ENCODE measurements at regions not wholly inside any gene's neighbourhood (a gene's known extent, or its start where the extent isn't known, plus 50 kb on each side); places are given as distances from the start of the nearest gene placed in this dataset.
"Not testable (repeated sequence)": the region's sequence is repeated elsewhere in the genome, so short reads cannot be mapped to it uniquely, and the experiment has no call there.

GRCh38 chr17:20866444-20867209 lies 176.2 kb downstream of the USP22 start:
- WGBS: 90% methylated on average over 15 of the region's 17 CpGs
- H3K36me3 ChIP-seq (ENCODE audit: control insufficient read depth in 1 of 2, insufficient read depth in 2 of 2, low read depth in 1 of 2, low read length in 2 of 2); H3K27ac ChIP-seq (ENCODE audit: low read length, poor library complexity, severe bottlenecking); H3K79me1 ChIP-seq (replicated peaks; ENCODE audit: low read length, poor library complexity, severe bottlenecking); H3K9me3 ChIP-seq (ENCODE audit: control insufficient read depth, low read length); H2BK12ac ChIP-seq (ENCODE audit: low read length in 2 of 2); H3K23ac ChIP-seq (ENCODE audit: low read length in 2 of 2); H3K4ac ChIP-seq (ENCODE audit: low read depth in 1 of 2, low read length in 2 of 2); H2BK5ac ChIP-seq (ENCODE audit: low read depth, low read length, poor library complexity, severe bottlenecking); H3K14ac ChIP-seq (ENCODE audit: low read length in 2 of 2); H2AFZ ChIP-seq (ENCODE audit: low read depth, low read length); H3K27me3 ChIP-seq (ENCODE audit: control insufficient read depth in 1 of 2, insufficient read depth in 1 of 2, low read length in 2 of 2); H3K4me3 ChIP-seq (ENCODE audit: insufficient read depth in 1 of 2, low read depth in 1 of 2, low read length in 2 of 2); H2AK5ac ChIP-seq (ENCODE audit: low read length, severe bottlenecking); H2BK15ac ChIP-seq (ENCODE audit: low read depth, poor library complexity, severe bottlenecking); H4K91ac ChIP-seq (ENCODE audit: low read length); H4K8ac ChIP-seq (ENCODE audit: low read length); H3K18ac ChIP-seq (ENCODE audit: low read depth in 1 of 2, low read length in 2 of 2); H3K9ac ChIP-seq (ENCODE audit: low read length); H3K4me1 ChIP-seq (ENCODE audit: control insufficient read depth, insufficient read depth, low read depth, low read length); H3K4me2 ChIP-seq (ENCODE audit: low read length, poor library complexity, severe bottlenecking); DNase-seq; H2BK120ac ChIP-seq (ENCODE audit: low read depth, low read length): not testable (repeated sequence)

GRCh38 chr17:20867436-20867937 lies 175.3 kb downstream of the USP22 start:
- not testable (repeated sequence) for H3K4me2 ChIP-seq (ENCODE audit: low read length, poor library complexity, severe bottlenecking); H3K36me3 ChIP-seq (ENCODE audit: control insufficient read depth in 1 of 2, insufficient read depth in 2 of 2, low read depth in 1 of 2, low read length in 2 of 2); H3K18ac ChIP-seq (ENCODE audit: low read depth in 1 of 2, low read length in 2 of 2); H2BK5ac ChIP-seq (ENCODE audit: low read depth, low read length, poor library complexity, severe bottlenecking); H3K4me3 ChIP-seq (ENCODE audit: insufficient read depth in 1 of 2, low read depth in 1 of 2, low read length in 2 of 2); H2AFZ ChIP-seq (ENCODE audit: low read depth, low read length); H2BK15ac ChIP-seq (ENCODE audit: low read depth, poor library complexity, severe bottlenecking); H3K23ac ChIP-seq (ENCODE audit: low read length in 2 of 2); H3K27ac ChIP-seq (ENCODE audit: low read length, poor library complexity, severe bottlenecking); H3K4ac ChIP-seq (ENCODE audit: low read depth in 1 of 2, low read length in 2 of 2); H3K27me3 ChIP-seq (ENCODE audit: control insufficient read depth in 1 of 2, insufficient read depth in 1 of 2, low read length in 2 of 2); H2BK12ac ChIP-seq (ENCODE audit: low read length in 2 of 2); H4K8ac ChIP-seq (ENCODE audit: low read length); H3K9me3 ChIP-seq (ENCODE audit: control insufficient read depth, low read length); DNase-seq; H2AK5ac ChIP-seq (ENCODE audit: low read length, severe bottlenecking); H3K4me1 ChIP-seq (ENCODE audit: control insufficient read depth, insufficient read depth, low read depth, low read length); H3K14ac ChIP-seq (ENCODE audit: low read length in 2 of 2); H3K9ac ChIP-seq (ENCODE audit: low read length); H3K79me1 ChIP-seq (replicated peaks; ENCODE audit: low read length, poor library complexity, severe bottlenecking)
- peak overlapping the region; percentile 19 for H2BK120ac ChIP-seq (ENCODE audit: low read depth, low read length)
- H4K91ac ChIP-seq (ENCODE audit: low read length): peak overlapping the region; percentile 25
- WGBS: 76% methylated on average over 6 of the region's 6 CpGs

GRCh38 chr17:20867938-20868661 lies 174.7 kb downstream of the USP22 start:
- not testable (repeated sequence) for H3K27me3 ChIP-seq (ENCODE audit: control insufficient read depth in 1 of 2, insufficient read depth in 1 of 2, low read length in 2 of 2); H3K14ac ChIP-seq (ENCODE audit: low read length in 2 of 2); H3K23ac ChIP-seq (ENCODE audit: low read length in 2 of 2); H4K8ac ChIP-seq (ENCODE audit: low read length); H3K36me3 ChIP-seq (ENCODE audit: control insufficient read depth in 1 of 2, insufficient read depth in 2 of 2, low read depth in 1 of 2, low read length in 2 of 2); H3K9ac ChIP-seq (ENCODE audit: low read length); H2BK5ac ChIP-seq (ENCODE audit: low read depth, low read length, poor library complexity, severe bottlenecking); H3K4ac ChIP-seq (ENCODE audit: low read depth in 1 of 2, low read length in 2 of 2); H3K9me3 ChIP-seq (ENCODE audit: control insufficient read depth, low read length); H2BK120ac ChIP-seq (ENCODE audit: low read depth, low read length); H2BK12ac ChIP-seq (ENCODE audit: low read length in 2 of 2); H3K4me1 ChIP-seq (ENCODE audit: control insufficient read depth, insufficient read depth, low read depth, low read length); H3K79me1 ChIP-seq (replicated peaks; ENCODE audit: low read length, poor library complexity, severe bottlenecking); H2AK5ac ChIP-seq (ENCODE audit: low read length, severe bottlenecking); H2AFZ ChIP-seq (ENCODE audit: low read depth, low read length)
- Histone ChIP-seq H3K27ac (ENCODE audit: low read length, poor library complexity, severe bottlenecking) (peak overlapping the region; percentile 79), H3K4me3 (ENCODE audit: insufficient read depth in 1 of 2, low read depth in 1 of 2, low read length in 2 of 2) (peak overlapping the region in 1 of 2 experiments; percentile 71), H3K18ac (ENCODE audit: low read depth in 1 of 2, low read length in 2 of 2) (peak overlapping the region in 1 of 2 experiments; percentile 21), H2BK15ac (ENCODE audit: low read depth, poor library complexity, severe bottlenecking) (peak overlapping the region; percentile 12), H3K4me2 (ENCODE audit: low read length, poor library complexity, severe bottlenecking) (peak overlapping the region; percentile 33), H4K91ac (ENCODE audit: low read length) (peak overlapping the region; percentile 25)
- peak; percentile 90 for DNase-seq
- 42% methylated on average over 23 of the region's 25 CpGs for WGBS

- not testable (repeated sequence) for H3K4me1 ChIP-seq (ENCODE audit: control insufficient read depth, insufficient read depth, low read depth, low read length); H4K91ac ChIP-seq (ENCODE audit: low read length); H3K14ac ChIP-seq (ENCODE audit: low read length in 2 of 2); H3K36me3 ChIP-seq (ENCODE audit: control insufficient read depth in 1 of 2, insufficient read depth in 2 of 2, low read depth in 1 of 2, low read length in 2 of 2); H3K4ac ChIP-seq (ENCODE audit: low read depth in 1 of 2, low read length in 2 of 2); H3K27me3 ChIP-seq (ENCODE audit: control insufficient read depth in 1 of 2, insufficient read depth in 1 of 2, low read length in 2 of 2); H2BK5ac ChIP-seq (ENCODE audit: low read depth, low read length, poor library complexity, severe bottlenecking); H2BK120ac ChIP-seq (ENCODE audit: low read depth, low read length); DNase-seq; H4K8ac ChIP-seq (ENCODE audit: low read length); H2AFZ ChIP-seq (ENCODE audit: low read depth, low read length); H3K23ac ChIP-seq (ENCODE audit: low read length in 2 of 2); H3K9me3 ChIP-seq (ENCODE audit: control insufficient read depth, low read length); H2BK12ac ChIP-seq (ENCODE audit: low read length in 2 of 2); H2BK15ac ChIP-seq (ENCODE audit: low read depth, poor library complexity, severe bottlenecking); H2AK5ac ChIP-seq (ENCODE audit: low read length, severe bottlenecking); H3K9ac ChIP-seq (ENCODE audit: low read length); H3K79me1 ChIP-seq (replicated peaks; ENCODE audit: low read length, poor library complexity, severe bottlenecking)
- H3K4me3 ChIP-seq (ENCODE audit: insufficient read depth in 1 of 2, low read depth in 1 of 2, low read length in 2 of 2): peak overlapping the region in 1 of 2 experiments; percentile 71
- peak overlapping the region; percentile 45 for H3K4me2 ChIP-seq (ENCODE audit: low read length, poor library complexity, severe bottlenecking)
- 17% methylated on average over 8 of the region's 8 CpGs for WGBS
- H3K18ac ChIP-seq (ENCODE audit: low read depth in 1 of 2, low read length in 2 of 2): peak overlapping the region in 1 of 2 experiments; percentile 21
- peak overlapping the region; percentile 79 for H3K27ac ChIP-seq (ENCODE audit: low read length, poor library complexity, severe bottlenecking)
Measured at GRCh38 chr17:20868662-20869007, 174.2 kb downstream of the USP22 start.
